RWPE1 (cell line): ENCODE measurements at regions not wholly inside any gene's neighbourhood (a gene's known extent, or its start where the extent isn't known, plus 50 kb on each side); places are given as distances from the start of the nearest gene placed in this dataset.

ENCODE experiments used
- CTCF ChIA-PET: fragments of 350-600 bp; sonication (Branson Sonifier 250); formaldehyde crosslinking; extraction: SDS; loops from one replicate; lab custom pipeline; 2021; lab: Yijun Ruan, JAX
- POLR2A ChIA-PET: fragments of 400-600 bp; formaldehyde crosslinking; extraction: SDS; loops from one replicate; lab custom pipeline; 2020; ENCODE audit warnings: antibody characterized with exemption; ENCODE audit not compliant: low non-redundant PET; lab: Yijun Ruan, JAX
- DNase-seq: peaks from one replicate; pipeline ENCODE4 v3.0.0; 2012; ENCODE audit warnings: low spot score
- H3K27ac ChIP-seq: fragments of 450-650 bp; 2 replicates; pipeline ENCODE4 v1.5.1; 2017
- CTCF ChIP-seq: fragments of 450-650 bp; conservative IDR thresholded peaks from 2 replicates; pipeline ENCODE4 v1.5.1; 2017; ENCODE audit warnings: low read depth, mild to moderate bottlenecking

GRCh38 chr6:6775074-6775473, 186.6 kb downstream of the LY86 start:
- POLR2A ChIA-PET: no interaction called here

GRCh38 chr6:6780231-6780630, 191.7 kb downstream of the LY86 start:
- no peak for TF ChIP-seq CTCF
- ChIA-PET POLR2A (no interaction called here), CTCF (no interaction called here)
- no peak overlapping the region for H3K27ac ChIP-seq
- DNase-seq: no peak

More at GRCh38 chr6:6775074-6775473, 186.6 kb downstream of the LY86 start:
- DNase-seq: no peak
- no peak for TF ChIP-seq CTCF
- no peak overlapping the region for H3K27ac ChIP-seq
- CTCF ChIA-PET: no interaction called here

GRCh38 chr6:6781172-6781872, 192.8 kb downstream of the LY86 start:
- H3K27ac ChIP-seq: peak overlapping the region; percentile 86
- TF ChIP-seq CTCF: no peak
- ChIA-PET CTCF (no interaction called here), POLR2A (no interaction called here)
- peak; percentile 76 for DNase-seq

- POLR2A ChIA-PET: no interaction called here
- no peak for DNase-seq
- no peak for TF ChIP-seq CTCF
- CTCF ChIA-PET: no interaction called here
- H3K27ac ChIP-seq: peak overlapping the region; percentile 86; the same call in 1 of the 2 replicates
Measured at GRCh38 chr6:6781873-6782227, 193.3 kb downstream of the LY86 start.

GRCh38 chr6:6783721-6784120, 195.2 kb downstream of the LY86 start:
- TF ChIP-seq CTCF: no peak

GRCh38 chr6:6784514-6785162, 196.1 kb downstream of the LY86 start:
- TF ChIP-seq CTCF: no peak
- no peak overlapping the region; the same call in 1 of the 2 replicates for H3K27ac ChIP-seq
- POLR2A ChIA-PET: interaction anchor here (0.5 kb wide), 1 partner anchor 20 kb away, joined by 4 read pairs; no protein-coding TSS in a partner anchor
- CTCF ChIA-PET: no interaction called here
- DNase-seq: no peak

More at GRCh38 chr6:6783721-6784120, 195.2 kb downstream of the LY86 start:
- no peak overlapping the region for H3K27ac ChIP-seq
- CTCF ChIA-PET: no interaction called here
- POLR2A ChIA-PET: interaction anchor here (0.7 kb wide), 1 partner anchor 1048 kb away, joined by 7 read pairs; no protein-coding TSS in a partner anchor
- no peak for DNase-seq
